Keratinocyte (primary cell): ENCODE measurements at regions not wholly inside any gene's neighbourhood (a gene's known extent, or its start where the extent isn't known, plus 50 kb on each side); places are given as distances from the start of the nearest gene placed in this dataset.

Experiments used
- DNase-seq: peaks from one replicate; pipeline ENCODE4 v3.0.0-alpha.2; 2011; ENCODE audit warnings: low read depth, missing footprints, low spot score
- FAIRE-seq: peaks from 2 replicates; lab custom pipeline; 2011; peaks lifted over from hg19 to GRCh38; lab: Jason Lieb, UNC
- H2AFZ ChIP-seq: 2 replicates; pipeline ENCODE4 v1.6.0; 2012; ENCODE audit warnings: low read length, control low read depth, inconsistent platforms; ENCODE audit not compliant: control insufficient read depth
- H3K27ac ChIP-seq: 2 replicates; pipeline ENCODE4 v1.5.1; 2011; ENCODE audit warnings: low read length; ENCODE audit not compliant: control insufficient read depth, insufficient read depth
- H3K27me3 ChIP-seq: 3 replicates; pipeline ENCODE4 v1.6.0; 2011; ENCODE audit warnings: low read length; ENCODE audit not compliant: control insufficient read depth, insufficient read depth; ENCODE audit errors: extremely low read depth
- H3K36me3 ChIP-seq, 2 experiments: 2 replicates in 1 of 2; 3 replicates in 1 of 2; pipeline ENCODE4 v1.5.1; 2011; ENCODE audit warnings: low read length in 2 of 2, mild to moderate bottlenecking in 1 of 2; ENCODE audit not compliant: control insufficient read depth in 2 of 2, insufficient read depth in 2 of 2; ENCODE audit errors: extremely low read depth in 1 of 2
- H3K4me1 ChIP-seq: 3 replicates; pipeline ENCODE4 v1.5.1; 2011; ENCODE audit warnings: low read length; ENCODE audit not compliant: control insufficient read depth, insufficient read depth; ENCODE audit errors: extremely low read depth
- H3K4me2 ChIP-seq: 3 replicates; pipeline ENCODE4 v1.6.0; 2011; ENCODE audit warnings: low read depth, low read length; ENCODE audit not compliant: control insufficient read depth, insufficient read depth; ENCODE audit errors: extremely low read depth
- H3K4me3 ChIP-seq, 3 experiments: fragments of 200-600 bp in 1 of 3; sonication (generic) in 1 of 3; 2 replicates in 2 of 3; 3 replicates in 1 of 3; pipeline ENCODE4 v1.5.1; 2011 to 2016; ENCODE audit warnings: low read length in 3 of 3, mild to moderate bottlenecking in 3 of 3, control low read depth in 2 of 3, inconsistent platforms in 1 of 3, low read depth in 1 of 3, mixed read lengths in 1 of 3, mixed run types in 1 of 3, moderate library complexity in 1 of 3; ENCODE audit not compliant: control insufficient read depth in 2 of 3, insufficient read depth in 2 of 3; ENCODE audit errors: extremely low read depth in 1 of 3
- H3K79me2 ChIP-seq: 2 replicates; pipeline ENCODE4 v1.6.0; 2012; ENCODE audit warnings: low read length; ENCODE audit not compliant: control insufficient read depth, insufficient read depth
- H3K9ac ChIP-seq: 3 replicates; pipeline ENCODE4 v1.6.0; 2011; ENCODE audit warnings: low read length; ENCODE audit not compliant: control insufficient read depth, insufficient read depth; ENCODE audit errors: extremely low read depth
- H3K9me1 ChIP-seq: 3 replicates; pipeline ENCODE4 v1.6.0; 2011; ENCODE audit warnings: low read length; ENCODE audit not compliant: control insufficient read depth, insufficient read depth; ENCODE audit errors: extremely low read depth
- H3K9me3 ChIP-seq: 2 replicates; pipeline ENCODE4 v1.5.1; 2012; ENCODE audit warnings: low read depth, low read length; ENCODE audit not compliant: control insufficient read depth
- H4K20me1 ChIP-seq: 3 replicates; pipeline ENCODE4 v1.6.0; 2011; ENCODE audit warnings: low read length; ENCODE audit not compliant: control insufficient read depth, insufficient read depth; ENCODE audit errors: extremely low read depth
- CTCF ChIP-seq, 3 experiments: IDR thresholded peaks in 1 of 3; conservative IDR thresholded peaks in 1 of 3; optimal IDR thresholded peaks in 1 of 3; 2 replicates in 2 of 3; 3 replicates in 1 of 3; pipeline versions ENCODE3 to v1.5.1; 2011; ENCODE audit warnings: low read length in 3 of 3, mild to moderate bottlenecking in 3 of 3, moderate library complexity in 2 of 3, control low read depth in 1 of 3, inconsistent platforms in 1 of 3; ENCODE audit not compliant: insufficient read depth in 2 of 3; ENCODE audit errors: extremely low read depth in 1 of 3
- EZH2 ChIP-seq: IDR thresholded peaks from one replicate; pipeline ENCODE4 v1.6.1; 2012; ENCODE audit warnings: inconsistent platforms, mild to moderate bottlenecking, low read length, moderate library complexity
- dilution Hi-C: fragments of 300-500 bp; cut with MboI; formaldehyde crosslinking; loops from one replicate; pipeline ENCODE4 v1.7.0; 2020; ENCODE audit warnings: low sequenced_read_pairs; ENCODE audit not compliant: extremely low pct_ligation_motif_present

GRCh38 chr6:112786801-112787200, 439.7 kb downstream of the RFPL4B start:
- no peaks in the 10 kb centered on the region for H3K27me3 ChIP-seq
- TF ChIP-seq CTCF (optimal IDR thresholded peaks at IDR 0.05 in 1 of 3, IDR thresholded peaks at IDR 0.05 in 1 of 3, conservative IDR thresholded peaks at IDR 0.05 in 1 of 3; ENCODE audit: extremely low read depth in 1 of 3, insufficient read depth in 2 of 3, low read length in 3 of 3) (no peak), EZH2 (no peak)
- H3K4me2 ChIP-seq: no peak overlapping the region
- H4K20me1 ChIP-seq: no peaks in the 10 kb centered on the region
- no peaks in the 10 kb centered on the region for H3K79me2 ChIP-seq
- no peak overlapping the region for H3K27ac ChIP-seq
- FAIRE-seq: no peak
- H3K36me3 ChIP-seq: no peaks in the 10 kb centered on the region
- no peak overlapping the region for H3K9ac ChIP-seq
- no peaks in the 10 kb centered on the region for H3K9me3 ChIP-seq
- DNase-seq: no peak
- H3K9me1 ChIP-seq: no peaks in the 10 kb centered on the region
- dilution Hi-C loops: loop anchor here (25.0 kb wide), 1 partner anchor 1100 kb away; no protein-coding TSS in a partner anchor
- no peak overlapping the region for H2AFZ ChIP-seq
- no peak overlapping the region for H3K4me3 ChIP-seq
- H3K4me1 ChIP-seq: no peaks in the 10 kb centered on the region

- no peak for TF ChIP-seq EZH2
- TF ChIP-seq CTCF (optimal IDR thresholded peaks at IDR 0.05 in 1 of 3, IDR thresholded peaks at IDR 0.05 in 1 of 3, conservative IDR thresholded peaks at IDR 0.05 in 1 of 3; ENCODE audit: extremely low read depth in 1 of 3, insufficient read depth in 2 of 3, low read length in 3 of 3): no peak
- Histone ChIP-seq H3K36me3 (no peaks in the 10 kb centered on the region), H3K79me2 (no peaks in the 10 kb centered on the region), H3K9me3 (no peaks in the 10 kb centered on the region), H4K20me1 (no peaks in the 10 kb centered on the region), H3K9ac (no peak overlapping the region), H3K9me1 (no peaks in the 10 kb centered on the region), H2AFZ (no peak overlapping the region), H3K4me3 (no peak overlapping the region), H3K27ac (no peak overlapping the region), H3K27me3 (no peaks in the 10 kb centered on the region), H3K4me2 (no peak overlapping the region), H3K4me1 (no peaks in the 10 kb centered on the region)
- no peak for FAIRE-seq
- dilution Hi-C loops: loop anchor here (25.0 kb wide), 1 partner anchor 1100 kb away; no protein-coding TSS in a partner anchor
- DNase-seq: no peak
These were observed 440.2 kb downstream of the RFPL4B start for GRCh38 chr6:112787371-112787770.
